ENCODE measurements at regions not wholly inside any gene's neighbourhood (a gene's known extent, or its start where the extent isn't known, plus 50 kb on each side); places are given as distances from the start of the nearest gene placed in this dataset.

GRCh38 chr5:28516722-28517121 lies 1478.3 kb upstream of the CDH9 start:
- no peak for DNase-seq (ENCODE audit: low read depth in 1 of 2, low spot score in 1 of 2)
- Histone ChIP-seq H3K4me3 (replicated peaks; ENCODE audit: insufficient read depth, low read length) (no peak overlapping the region), H3K27me3 (ENCODE audit: insufficient read depth, poor library complexity, severe bottlenecking) (no peaks in the 10 kb centered on the region), H3K27ac (replicated peaks) (no peak overlapping the region)
- no peak for TF ChIP-seq REST (IDR thresholded peaks at IDR 0.05; ENCODE audit: insufficient replicate concordance, low read depth)
- TF ChIP-seq GABPA (IDR thresholded peaks at IDR 0.05; ENCODE audit: low read depth) = no peak
- TF ChIP-seq SPI1 (IDR thresholded peaks at IDR 0.05; ENCODE audit: borderline replicate concordance, low read depth) = no peak
- TF ChIP-seq CTCF (IDR thresholded peaks at IDR 0.05; ENCODE audit: insufficient read depth, low read length) = no peak
- no peak for TF ChIP-seq POLR2AphosphoS5 (IDR thresholded peaks at IDR 0.05; ENCODE audit: low read depth)

- H3K27me3 ChIP-seq (ENCODE audit: insufficient read depth, poor library complexity, severe bottlenecking) = no peaks in the 10 kb centered on the region
- no peak for DNase-seq (ENCODE audit: low read depth in 1 of 2, low spot score in 1 of 2)
- no peak for TF ChIP-seq SPI1 (IDR thresholded peaks at IDR 0.05; ENCODE audit: borderline replicate concordance, low read depth)
- TF ChIP-seq CTCF (IDR thresholded peaks at IDR 0.05; ENCODE audit: insufficient read depth, low read length) = no peak
- no peak for TF ChIP-seq GABPA (IDR thresholded peaks at IDR 0.05; ENCODE audit: low read depth)
- TF ChIP-seq POLR2AphosphoS5 (IDR thresholded peaks at IDR 0.05; ENCODE audit: low read depth) = no peak
- no peak for TF ChIP-seq REST (IDR thresholded peaks at IDR 0.05; ENCODE audit: insufficient replicate concordance, low read depth)
- no peak overlapping the region for H3K27ac ChIP-seq (replicated peaks)
- no peak overlapping the region for H3K4me3 ChIP-seq (replicated peaks; ENCODE audit: insufficient read depth, low read length)
Measured at GRCh38 chr5:28512648-28513047, 1474.3 kb upstream of the CDH9 start.

- no peaks in the 10 kb centered on the region for H3K27me3 ChIP-seq (ENCODE audit: insufficient read depth, poor library complexity, severe bottlenecking)
- DNase-seq (ENCODE audit: low read depth in 1 of 2, low spot score in 1 of 2) = no peak
- no peak for TF ChIP-seq POLR2AphosphoS5 (IDR thresholded peaks at IDR 0.05; ENCODE audit: low read depth)
- no peak for TF ChIP-seq SPI1 (IDR thresholded peaks at IDR 0.05; ENCODE audit: borderline replicate concordance, low read depth)
- TF ChIP-seq CTCF (IDR thresholded peaks at IDR 0.05; ENCODE audit: insufficient read depth, low read length) = no peak
- H3K4me3 ChIP-seq (replicated peaks; ENCODE audit: insufficient read depth, low read length) = no peak overlapping the region
- H3K27ac ChIP-seq (replicated peaks) = no peak overlapping the region
Measured at GRCh38 chr5:28505121-28505520, 1466.7 kb upstream of the CDH9 start.

GRCh38 chr5:28500511-28500910 lies 1462.1 kb upstream of the CDH9 start:
- no peaks in the 10 kb centered on the region for H3K27me3 ChIP-seq (ENCODE audit: insufficient read depth, poor library complexity, severe bottlenecking)
- H3K27ac ChIP-seq (replicated peaks) = no peak overlapping the region
- TF ChIP-seq GABPA (IDR thresholded peaks at IDR 0.05; ENCODE audit: low read depth) = no peak
- DNase-seq (ENCODE audit: low read depth in 1 of 2, low spot score in 1 of 2) = no peak
- H3K4me3 ChIP-seq (replicated peaks; ENCODE audit: insufficient read depth, low read length) = no peak overlapping the region

All from HL-60 (cell line).